ENCODE measurements at regions not wholly inside any gene's neighbourhood (a gene's known extent, or its start where the extent isn't known, plus 50 kb on each side); places are given as distances from the start of the nearest gene placed in this dataset.

GRCh38 chr3:127399154-127399553 lies 111.3 kb upstream of the PRR20G start:
- no peak for DNase-seq (ENCODE audit: low read depth in 3 of 3)

DNA sequence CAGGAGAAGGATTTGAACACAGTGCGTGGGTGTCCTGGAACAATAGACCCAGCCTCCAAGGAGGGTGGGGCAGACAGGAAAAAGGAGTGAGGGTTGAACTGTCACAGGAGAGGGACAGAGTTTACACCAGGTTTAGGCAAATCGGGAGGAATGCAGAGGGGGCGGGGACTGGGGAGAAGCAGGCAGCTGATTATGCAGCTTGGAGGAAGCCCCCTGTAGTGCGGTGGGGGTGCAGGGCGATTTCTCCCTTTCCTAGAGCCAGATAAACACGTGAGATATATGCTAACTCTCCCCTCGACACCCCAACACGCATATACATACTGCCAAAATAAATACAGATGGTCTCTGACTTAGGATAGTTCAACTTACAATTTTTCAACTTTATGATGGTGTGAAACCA lies 108.6 kb upstream of the PRR20G start:
- no peak for DNase-seq (ENCODE audit: low read depth in 3 of 3)

- DNase-seq (ENCODE audit: low read depth in 3 of 3), result no peak
These were observed 108.0 kb upstream of the PRR20G start for GRCh38 chr3:127395663-127396355.

- no peak for DNase-seq (ENCODE audit: low read depth in 3 of 3)
These were observed 107.3 kb upstream of the PRR20G start for GRCh38 chr3:127394984-127395662.

GRCh38 chr3:127394031-127394430 lies 106.2 kb upstream of the PRR20G start:
- no peak for DNase-seq (ENCODE audit: low read depth in 3 of 3)

GRCh38 chr3:127393131-127393820 lies 105.4 kb upstream of the PRR20G start:
- DNase-seq (ENCODE audit: low read depth in 3 of 3), result no peak

DNA sequence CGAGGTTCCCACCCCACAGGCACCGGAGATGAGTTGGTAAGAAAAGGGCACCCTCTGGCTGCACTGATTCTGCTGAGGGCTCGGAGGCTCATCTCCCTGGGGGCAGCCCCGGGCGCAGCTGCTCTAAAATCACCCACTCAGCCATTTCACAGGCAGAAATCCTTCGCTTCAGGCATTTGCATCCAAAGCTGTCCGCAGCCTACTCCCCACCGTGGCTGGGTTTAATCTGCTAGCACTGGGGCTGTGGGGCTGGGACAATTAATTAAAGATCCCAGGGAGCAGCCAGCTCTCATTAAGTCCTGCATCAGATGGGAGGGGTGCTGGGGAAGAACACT lies 104.3 kb upstream of the PRR20G start:
- no peak for DNase-seq (ENCODE audit: low read depth in 3 of 3)

- DNase-seq (ENCODE audit: low read depth in 3 of 3), result no peak
These were observed 103.8 kb upstream of the PRR20G start for GRCh38 chr3:127391436-127392155.

DNA sequence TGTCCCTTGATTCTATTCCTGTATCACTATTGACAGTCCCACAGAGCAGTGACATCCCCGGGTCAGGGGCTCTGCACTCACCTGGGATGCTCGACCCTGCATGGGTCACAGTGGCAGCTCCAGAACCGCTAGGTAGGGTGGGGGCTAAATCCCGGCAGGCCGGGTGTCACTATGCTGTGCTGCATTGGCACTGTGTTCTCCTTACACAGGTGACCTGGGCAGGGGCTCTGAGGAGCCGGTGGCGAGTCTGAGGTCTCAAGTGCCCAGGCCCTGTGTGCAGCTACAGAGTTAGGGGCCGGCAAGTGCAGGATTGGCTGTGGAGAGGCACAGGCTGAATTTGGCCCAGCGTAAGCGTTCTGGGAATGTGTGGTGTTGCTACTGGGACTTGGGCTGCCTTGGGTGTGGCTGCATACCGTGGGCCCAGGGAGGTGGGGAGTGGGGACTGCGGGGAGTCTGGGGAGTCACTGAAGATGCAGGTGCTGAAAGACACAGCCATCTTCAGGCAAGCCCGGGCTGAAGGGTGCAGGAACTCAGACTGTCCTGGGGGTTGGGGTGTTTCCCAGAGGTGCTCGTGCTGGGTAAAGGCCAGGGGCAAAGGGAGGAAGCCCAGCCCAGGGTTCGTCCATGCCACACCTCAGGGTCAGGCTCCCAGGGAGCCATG lies 102.6 kb upstream of the PRR20G start:
- no peak for DNase-seq (ENCODE audit: low read depth in 3 of 3)

DNA sequence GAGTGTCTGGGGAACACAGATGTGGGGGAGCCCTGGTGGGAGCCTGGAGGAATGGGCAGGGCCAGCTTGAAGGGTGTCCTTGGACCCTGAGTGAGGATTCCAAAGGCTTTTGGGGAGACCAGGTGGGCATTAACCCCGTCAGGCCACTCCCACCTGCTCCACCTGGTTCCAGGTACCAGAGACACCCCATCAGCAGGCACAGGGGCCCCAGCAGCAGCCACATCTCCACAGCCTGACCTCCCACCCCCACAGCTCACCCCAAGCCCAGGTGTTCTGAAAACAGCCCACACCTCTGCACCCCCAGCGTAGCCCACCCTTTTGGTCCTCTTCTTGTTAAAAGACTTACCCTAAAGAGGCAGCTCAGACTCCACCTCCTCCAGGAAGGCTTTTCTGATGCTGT lies 102.1 kb upstream of the PRR20G start:
- no peak for DNase-seq (ENCODE audit: low read depth in 3 of 3)

GRCh38 chr3:127389420-127389819 lies 101.6 kb upstream of the PRR20G start:
- no peak for DNase-seq (ENCODE audit: low read depth in 3 of 3)

- DNase-seq (ENCODE audit: low read depth in 3 of 3), result no peak
These were observed 100.6 kb upstream of the PRR20G start for GRCh38 chr3:127388427-127388826.

GRCh38 chr3:127387556-127388153 lies 99.8 kb upstream of the PRR20G start:
- no peak for DNase-seq (ENCODE audit: low read depth in 3 of 3)

GRCh38 chr3:127387119-127387518 lies 99.3 kb upstream of the PRR20G start:
- no peak for DNase-seq (ENCODE audit: low read depth in 3 of 3)

- no peak for DNase-seq (ENCODE audit: low read depth in 3 of 3)
These were observed 98.6 kb upstream of the PRR20G start for GRCh38 chr3:127386490-127386889.

DNA sequence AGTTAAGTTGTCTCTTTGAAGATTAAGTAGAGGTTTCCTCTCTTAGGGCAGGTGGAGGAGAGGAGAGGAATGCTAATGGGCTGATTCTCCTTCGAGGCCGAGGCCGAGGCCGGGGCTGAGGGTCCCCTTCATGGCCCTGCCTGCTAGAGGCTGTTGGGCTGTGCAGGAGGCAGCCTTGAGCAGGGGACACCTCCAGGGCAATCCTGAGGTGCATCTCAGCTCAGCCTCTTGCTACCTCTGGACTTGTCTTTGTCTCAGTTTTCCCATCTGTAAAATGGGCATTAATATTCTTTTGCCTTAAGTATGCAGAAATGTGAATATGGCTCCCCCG lies 97.7 kb upstream of the PRR20G start:
- no peak for DNase-seq (ENCODE audit: low read depth in 3 of 3)

DNA sequence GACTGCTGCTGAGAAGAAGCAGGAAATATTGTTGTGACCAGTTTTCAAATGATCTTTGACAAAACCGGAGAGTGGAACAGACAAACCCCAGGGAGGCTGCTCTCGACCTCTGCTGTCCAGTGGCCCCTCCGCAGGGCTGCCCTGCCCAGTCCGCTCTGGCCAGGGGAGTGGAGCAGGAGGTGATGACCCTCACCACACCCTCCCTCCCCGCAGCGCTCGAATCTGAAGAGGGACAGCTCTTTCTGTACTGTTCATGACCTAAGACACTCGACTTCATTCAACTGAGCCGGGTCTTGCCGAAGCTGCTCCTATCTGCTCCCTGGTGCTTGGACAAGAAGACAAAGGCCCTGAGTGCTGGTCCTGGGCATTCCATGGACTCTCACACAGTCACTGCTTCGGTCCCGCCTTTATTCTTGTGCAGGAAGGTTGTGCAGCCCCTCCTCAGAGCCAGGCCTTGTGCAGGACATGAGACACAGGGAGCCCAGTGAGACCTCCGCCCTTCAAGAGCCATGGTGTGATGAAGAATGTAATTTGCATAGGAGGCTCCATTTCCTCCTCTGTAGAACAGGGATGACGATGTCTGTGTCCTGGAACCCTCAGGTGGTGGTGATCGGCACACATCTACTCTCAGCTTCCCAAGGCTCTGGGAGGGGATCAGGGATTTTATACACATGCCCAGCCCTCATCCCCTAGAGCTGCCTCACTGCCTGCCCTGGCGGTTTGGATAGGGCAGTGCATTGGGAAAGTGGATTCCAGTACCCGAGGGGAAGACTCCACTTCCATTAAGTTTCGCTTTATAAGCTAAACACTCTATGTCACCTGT lies 97.1 kb upstream of the PRR20G start:
- DNase-seq (ENCODE audit: low read depth in 3 of 3), result no peak

GRCh38 chr3:127383656-127384179 lies 95.9 kb upstream of the PRR20G start:
- no peak for DNase-seq (ENCODE audit: low read depth in 3 of 3)

- DNase-seq (ENCODE audit: low read depth in 3 of 3), result no peak
These were observed 90.2 kb upstream of the PRR20G start for GRCh38 chr3:127377801-127378655.
